K562 (cell line): ENCODE measurements at regions not wholly inside any gene's neighbourhood (a gene's known extent, or its start where the extent isn't known, plus 50 kb on each side); places are given as distances from the start of the nearest gene placed in this dataset.

Source experiments
- ATAC-seq: fragments of 200-7000 bp; cut with Tn5 transposase; 3 replicates; pipeline ENCODE4 v1.9.1; 2020; ENCODE audit warnings: moderate library complexity
- BruUV-seq: library from RNA; stranded (reverse); fragments of 400-500 nt; replicated peaks from 2 replicates; lab custom pipeline; 2021; lab: Mats Ljungman, UMichigan
- CTCF ChIA-PET: fragments of 300-600 bp; formaldehyde crosslinking; extraction: SDS; loops from one replicate; lab custom pipeline; 2021; ENCODE audit warnings: low intra/inter-chr PET ratio; lab: Yijun Ruan, JAX
- POLR2A ChIA-PET: fragments of 300-600, 350-650 bp; sonication (Branson Sonifier 250); formaldehyde crosslinking; extraction: SDS; loops from one replicate; lab custom pipeline; 2021; ENCODE audit warnings: antibody characterized with exemption, inconsistent platforms; lab: Yijun Ruan, JAX
- DNase-seq, 4 experiments: peaks; one replicate each; pipeline versions ENCODE4 v3.0.0 to v3.0.0-alpha.2; 2011 to 2018; ENCODE audit warnings: low spot score in 3 of 4, mixed read lengths in 3 of 4; ENCODE audit errors: extremely low read depth in 1 of 4
- FAIRE-seq: peaks from 2 replicates; lab custom pipeline; 2011; peaks lifted over from hg19 to GRCh38; lab: Jason Lieb, UNC
- H2AFZ ChIP-seq: 2 replicates; pipeline ENCODE4 v1.6.0; 2011; ENCODE audit warnings: low read depth, low read length, control low read depth, inconsistent platforms
- H3K27ac ChIP-seq: fragments of 200-600 bp; 3 replicates; pipeline ENCODE4 v1.8.0; 2011; ENCODE audit warnings: low read depth, mild to moderate bottlenecking, control low read depth, inconsistent platforms, low read length, moderate library complexity, mixed read lengths; ENCODE audit errors: extremely low read depth
- H3K27me3 ChIP-seq, 2 experiments: fragments of 300-600 bp in 1 of 2; 2 replicates in 1 of 2; 3 replicates in 1 of 2; pipeline versions ENCODE4 v1.6.0 to v1.8.0; 2011; ENCODE audit warnings: inconsistent platforms in 2 of 2, low read length in 2 of 2, mild to moderate bottlenecking in 1 of 2, mixed read lengths in 1 of 2, moderate library complexity in 1 of 2; ENCODE audit not compliant: control insufficient read depth in 2 of 2, insufficient read depth in 2 of 2
- H3K36me3 ChIP-seq: fragments of 300-600 bp; 3 replicates; pipeline ENCODE4 v1.8.0; 2011; ENCODE audit warnings: mild to moderate bottlenecking, low read length, inconsistent platforms; ENCODE audit not compliant: control insufficient read depth, insufficient read depth
- H3K4me1 ChIP-seq, 2 experiments: fragments of 200-600 bp in 1 of 2; replicated peaks in 1 of 2; 2 replicates in 1 of 2; 3 replicates in 1 of 2; pipeline versions ENCODE4 v1.5.1 to v1.8.0; 2011; ENCODE audit warnings: inconsistent platforms in 2 of 2, low read length in 2 of 2, mild to moderate bottlenecking in 1 of 2, mixed read lengths in 1 of 2, moderate library complexity in 1 of 2; ENCODE audit not compliant: control insufficient read depth in 2 of 2, insufficient read depth in 2 of 2
- H3K4me2 ChIP-seq: 2 replicates; pipeline ENCODE4 v1.6.1; 2011; ENCODE audit warnings: low read length, control low read depth, inconsistent platforms, mixed read lengths; ENCODE audit not compliant: insufficient read depth
- H3K4me3 ChIP-seq: fragments of 200-600 bp; sonication (generic), shearing (Covaris generic); 2 replicates; pipeline ENCODE4 v1.5.1; 2016; ENCODE audit warnings: control low read depth, inconsistent platforms
- H3K79me2 ChIP-seq: fragments of 200-600 bp; 3 replicates; pipeline ENCODE4 v1.8.0; 2011; ENCODE audit warnings: low read length, inconsistent platforms; ENCODE audit not compliant: control insufficient read depth, insufficient read depth
- H3K9ac ChIP-seq, 2 experiments: 2 replicates each; pipeline versions ENCODE4 v1.6.0 to v1.6.1; 2011; ENCODE audit warnings: low read depth in 2 of 2, low read length in 2 of 2, control low read depth in 1 of 2, inconsistent platforms in 1 of 2, mild to moderate bottlenecking in 1 of 2, mixed read lengths in 1 of 2; ENCODE audit not compliant: insufficient read depth in 1 of 2
- H3K9me1 ChIP-seq: one replicate; pipeline ENCODE4 v1.6.0; 2011; ENCODE audit warnings: inconsistent platforms, mild to moderate bottlenecking, low read length, moderate library complexity; ENCODE audit not compliant: control insufficient read depth, insufficient read depth
- H3K9me3 ChIP-seq: replicated peaks from 2 replicates; pipeline ENCODE4 v1.5.1; 2011; ENCODE audit warnings: low read depth, low read length, inconsistent platforms; ENCODE audit not compliant: control insufficient read depth, insufficient read depth
- H4K20me1 ChIP-seq: replicated peaks from 2 replicates; pipeline ENCODE4 v1.6.1; 2011; ENCODE audit warnings: low read length, inconsistent platforms, mixed read lengths; ENCODE audit not compliant: control insufficient read depth, insufficient read depth
- BCL6 ChIP-seq: fragments of 250-450 bp; sonication (Bioruptor Pico); IDR thresholded peaks from 2 replicates; pipeline ENCODE4 v1.4.0; 2020
- BRF1 ChIP-seq: IDR thresholded peaks from 3 replicates; pipeline ENCODE4 v1.6.1; 2011; ENCODE audit warnings: borderline replicate concordance, mild to moderate bottlenecking; ENCODE audit not compliant: insufficient read length; ENCODE audit errors: extremely low read depth
- GATAD2A ChIP-seq: fragments of 450-650 bp; IDR thresholded peaks from 2 replicates; pipeline ENCODE4 v1.6.1; 2017
- HDAC2 ChIP-seq: fragments of 450-650 bp; IDR thresholded peaks from 2 replicates; pipeline ENCODE4 v1.6.1; 2016; ENCODE audit warnings: mild to moderate bottlenecking
- HDAC8 ChIP-seq: fragments of 450-650 bp; IDR thresholded peaks from 2 replicates; pipeline ENCODE4 v1.6.1; 2016; ENCODE audit warnings: mild to moderate bottlenecking, missing genetic modification characterization, moderate library complexity, missing compliant biosample characterization
- MITF ChIP-seq: IDR thresholded peaks from 2 replicates; pipeline ENCODE4 v1.6.1; 2014; ENCODE audit warnings: antibody characterized with exemption
- MLX ChIP-seq, 2 experiments: fragments of 450-650 bp in 1 of 2; sonication (generic) in 1 of 2; formaldehyde crosslinking; conservative IDR thresholded peaks; 2 replicates each; pipeline versions ENCODE4 v1.4.0 to v1.8.1; 2020 to 2022; ENCODE audit warnings: mild to moderate bottlenecking in 1 of 2, missing genetic modification reagents in 1 of 2
- NFIC ChIP-seq: fragments of 450-650 bp; IDR thresholded peaks from 2 replicates; pipeline ENCODE4 v1.6.1; 2017; ENCODE audit warnings: mild to moderate bottlenecking, inconsistent platforms
- PHB ChIP-seq: fragments of 250-450 bp; sonication (Bioruptor Pico); IDR thresholded peaks from 2 replicates; pipeline ENCODE4 v1.5.0; 2021
- PRMT5 ChIP-seq: sonication (generic); formaldehyde crosslinking; IDR thresholded peaks from 2 replicates; pipeline ENCODE4 v1.5.0; 2020; ENCODE audit warnings: missing genetic modification reagents
- RBM15 ChIP-seq: fragments of 200-400 bp; formaldehyde crosslinking; IDR thresholded peaks from 2 replicates; pipeline ENCODE4 v1.6.1; 2018; ENCODE audit warnings: mild to moderate bottlenecking, low read length, moderate library complexity; ENCODE audit not compliant: insufficient read depth
- TBL1XR1 ChIP-seq, 2 experiments: IDR thresholded peaks; 2 replicates each; pipeline ENCODE4 v1.6.1; 2012; ENCODE audit warnings: improper control_type of control experiment in 2 of 2, low read length in 2 of 2, mild to moderate bottlenecking in 1 of 2
- TFAP4 ChIP-seq: sonication (generic); formaldehyde crosslinking; IDR thresholded peaks from 2 replicates; pipeline ENCODE4 v1.8.0; 2022; ENCODE audit warnings: missing genetic modification reagents, mild to moderate bottlenecking, moderate library complexity, borderline replicate concordance
- ZBTB33 ChIP-seq: sonication (generic); formaldehyde crosslinking; IDR thresholded peaks from 2 replicates; pipeline ENCODE4 v1.8.1; 2023; ENCODE audit warnings: mild to moderate bottlenecking, missing genetic modification reagents
- ZBTB49 ChIP-seq: sonication (generic); formaldehyde crosslinking; IDR thresholded peaks from 2 replicates; pipeline ENCODE4 v1.8.0; 2022; ENCODE audit warnings: missing genetic modification reagents, mild to moderate bottlenecking, borderline replicate concordance
- ZNF780A ChIP-seq: fragments of 250-450 bp; sonication (Bioruptor Pico); IDR thresholded peaks from 2 replicates; pipeline ENCODE4 v1.5.0; 2021; ENCODE audit warnings: mild to moderate bottlenecking
- WGBS: fragments of 100-300 bp; shearing (Covaris generic); methylation state at CpG from one replicate; pipeline ENCODE4 v1.1.6; 2016; ENCODE audit warnings: low coverage, mixed read lengths; ENCODE audit not compliant: insufficient coverage; ENCODE audit errors: missing lambda C conversion rate; 5-methylcytosine and 5-hydroxymethylcytosine counted together
- in situ Hi-C: fragments of 300-500 bp; cut with MboI; formaldehyde crosslinking; loops from 4 replicates; pipeline ENCODE4 v1.15.0; 2018; ENCODE audit warnings: inconsistent platforms, mixed read lengths
- intact Hi-C: fragments of 100-400 bp; cut with micrococcal nuclease; formaldehyde crosslinking; loops from 2 replicates; pipeline ENCODE4 v1.14.2; 2022

GRCh38 chr6:9335431-9335830 lies 900.1 kb upstream of the SLC35B3 start:
- no peaks in the 10 kb centered on the region for H3K27me3 ChIP-seq
- 4% methylated on average over 10 of the region's 10 CpGs for WGBS
- no peaks in the 10 kb centered on the region for H3K4me1 ChIP-seq
- TF ChIP-seq PHB (CRISPR knock-in tag) (no peak), HDAC8 (no peak), HDAC2 (no peak), ZBTB33 (no peak), ZBTB49 (CRISPR knock-in tag) (no peak), BCL6 (CRISPR knock-in tag) (no peak), MITF (no peak), RBM15 (no peak), TFAP4 (CRISPR knock-in tag) (no peak), TBL1XR1 (IDR thresholded peaks at IDR 0.05; ENCODE audit: low read length in 2 of 2) (no peak), PRMT5 (CRISPR knock-in tag) (no peak), ZNF780A (CRISPR knock-in tag) (no peak), MLX (CRISPR knock-in tag; conservative IDR thresholded peaks at IDR 0.05) (no peak), BRF1 (no peak), GATAD2A (no peak), NFIC (no peak)
- H3K79me2 ChIP-seq: no peaks in the 10 kb centered on the region
- H3K9ac ChIP-seq: no peak overlapping the region
- no peak for DNase-seq
- no peak overlapping the region for H2AFZ ChIP-seq
- H3K27ac ChIP-seq: no peak overlapping the region
- H3K36me3 ChIP-seq: no peaks in the 10 kb centered on the region
- no peaks in the 10 kb centered on the region for H4K20me1 ChIP-seq
- BruUV-seq: no TSS peak
- no peak for FAIRE-seq
- no peaks in the 10 kb centered on the region for H3K9me3 ChIP-seq
- intact Hi-C loops: no loop called here
- H3K4me3 ChIP-seq: no peak overlapping the region
- H3K4me2 ChIP-seq: no peak overlapping the region
- H3K9me1 ChIP-seq: no peaks in the 10 kb centered on the region
- ChIA-PET CTCF (no interaction called here), POLR2A (no interaction called here)
- no peak for ATAC-seq
- in situ Hi-C loops: no loop called here
